Central memory CD8-positive, alpha-beta T cell (primary cell): ENCODE measurements at regions not wholly inside any gene's neighbourhood (a gene's known extent, or its start where the extent isn't known, plus 50 kb on each side); places are given as distances from the start of the nearest gene placed in this dataset.

Experiments used
- ATAC-seq: fragments of 150-1000 bp; cut with Tn5 transposase; replicated peaks from 2 replicates; pipeline ENCODE4 v1.10.0; 2022; ENCODE audit warnings: mild to moderate bottlenecking, moderate FRiP score, moderate number of reproducible peaks; ENCODE audit not compliant: poor library complexity, severe bottlenecking; ENCODE audit errors: extremely low read depth
- DNase-seq, 2 donors: peaks; one replicate each; pipeline ENCODE4 v3.0.0; 2021; ENCODE audit warnings: low spot score in 2 of 2
- H3K27ac Mint-ChIP-seq: one replicate; pipeline ENCODE4 v1.8.0; 2022; ENCODE audit warnings: low read depth, mild to moderate bottlenecking, moderate library complexity, mixed read lengths
- H3K27me3 Mint-ChIP-seq: one replicate; pipeline ENCODE4 v1.8.0; 2022; ENCODE audit warnings: mixed read lengths
- H3K36me3 Mint-ChIP-seq: one replicate; pipeline ENCODE4 v1.8.0; 2022; ENCODE audit warnings: mild to moderate bottlenecking, moderate library complexity, mixed read lengths; ENCODE audit not compliant: insufficient read depth
- H3K4me1 Mint-ChIP-seq: one replicate; pipeline ENCODE4 v1.8.0; 2022; ENCODE audit warnings: mixed read lengths
- H3K4me3 Mint-ChIP-seq: one replicate; pipeline ENCODE4 v1.8.0; 2022; ENCODE audit warnings: mild to moderate bottlenecking, moderate library complexity, mixed read lengths
- H3K9me3 Mint-ChIP-seq: one replicate; pipeline ENCODE4 v1.8.0; 2022; ENCODE audit warnings: mixed read lengths

- H3K9me3 Mint-ChIP-seq: peaks cover 29% of the 10 kb centered on the region
- ATAC-seq (no peak), DNase-seq (no peak)
- H3K4me1 Mint-ChIP-seq: no peaks in the 10 kb centered on the region
- no peak overlapping the region for H3K4me3 Mint-ChIP-seq
- H3K27me3 Mint-ChIP-seq: no peaks in the 10 kb centered on the region
- no peak overlapping the region for H3K27ac Mint-ChIP-seq
- no peaks in the 10 kb centered on the region for H3K36me3 Mint-ChIP-seq
Observed at GRCh38 chr1:238319957-238320356, 429.2 kb upstream of the ZP4 start.

GRCh38 chr1:238318294-238319110, 427.8 kb upstream of the ZP4 start:
- no peaks in the 10 kb centered on the region for H3K36me3 Mint-ChIP-seq
- no peak for ATAC-seq
- no peak for DNase-seq
- H3K27ac Mint-ChIP-seq: no peak overlapping the region
- no peaks in the 10 kb centered on the region for H3K27me3 Mint-ChIP-seq
- H3K4me1 Mint-ChIP-seq: no peaks in the 10 kb centered on the region
- no peak overlapping the region for H3K4me3 Mint-ChIP-seq
- H3K9me3 Mint-ChIP-seq: peaks cover 24% of the 10 kb centered on the region

- no peak for DNase-seq
- H3K4me3 Mint-ChIP-seq: no peak overlapping the region
- no peaks in the 10 kb centered on the region for H3K36me3 Mint-ChIP-seq
- peaks cover 19% of the 10 kb centered on the region for H3K9me3 Mint-ChIP-seq
- no peak for ATAC-seq
- H3K27me3 Mint-ChIP-seq: no peaks in the 10 kb centered on the region
- no peaks in the 10 kb centered on the region for H3K4me1 Mint-ChIP-seq
- no peak overlapping the region for H3K27ac Mint-ChIP-seq
Observed at GRCh38 chr1:238312969-238313368, 422.2 kb upstream of the ZP4 start.

GRCh38 chr1:238306411-238306810, 415.7 kb upstream of the ZP4 start:
- H3K4me1 Mint-ChIP-seq: no peaks in the 10 kb centered on the region
- peaks cover 21% of the 10 kb centered on the region for H3K9me3 Mint-ChIP-seq
- H3K36me3 Mint-ChIP-seq: no peaks in the 10 kb centered on the region

GRCh38 chr1:238302646-238303045, 411.9 kb upstream of the ZP4 start:
- no peaks in the 10 kb centered on the region for H3K27me3 Mint-ChIP-seq
- no peaks in the 10 kb centered on the region for H3K36me3 Mint-ChIP-seq
- H3K4me3 Mint-ChIP-seq: no peak overlapping the region
- H3K9me3 Mint-ChIP-seq: peaks cover 16% of the 10 kb centered on the region
- ATAC-seq (no peak), DNase-seq (no peak)
- H3K27ac Mint-ChIP-seq: no peak overlapping the region
- H3K4me1 Mint-ChIP-seq: no peaks in the 10 kb centered on the region

More at GRCh38 chr1:238306411-238306810, 415.7 kb upstream of the ZP4 start:
- Mint-ChIP-seq H3K4me3 (no peak overlapping the region), H3K27ac (no peak overlapping the region), H3K27me3 (no peaks in the 10 kb centered on the region)
- no peak for DNase-seq
- ATAC-seq: no peak

- peaks cover 1% of the 10 kb centered on the region for H3K36me3 Mint-ChIP-seq
- H3K27ac Mint-ChIP-seq: no peak overlapping the region
- H3K27me3 Mint-ChIP-seq: no peaks in the 10 kb centered on the region
- no peak overlapping the region for H3K4me3 Mint-ChIP-seq
- H3K4me1 Mint-ChIP-seq: no peaks in the 10 kb centered on the region
- no peak for DNase-seq
- peaks cover 8% of the 10 kb centered on the region for H3K9me3 Mint-ChIP-seq
- no peak for ATAC-seq
Observed at GRCh38 chr1:238296371-238296770, 405.6 kb upstream of the ZP4 start.

- peaks cover 8% of the 10 kb centered on the region for H3K9me3 Mint-ChIP-seq
- no peak overlapping the region for H3K4me3 Mint-ChIP-seq
- H3K27me3 Mint-ChIP-seq: no peaks in the 10 kb centered on the region
- H3K36me3 Mint-ChIP-seq: peaks cover 1% of the 10 kb centered on the region
- H3K27ac Mint-ChIP-seq: no peak overlapping the region
- ATAC-seq: no peak
- no peaks in the 10 kb centered on the region for H3K4me1 Mint-ChIP-seq
- no peak for DNase-seq
Observed at GRCh38 chr1:238293075-238293474, 402.4 kb upstream of the ZP4 start.

- Mint-ChIP-seq H3K4me1 (no peaks in the 10 kb centered on the region), H3K4me3 (no peak overlapping the region), H3K27ac (no peak overlapping the region), H3K9me3 (peaks cover 6% of the 10 kb centered on the region), H3K36me3 (no peaks in the 10 kb centered on the region), H3K27me3 (no peaks in the 10 kb centered on the region)
- no peak for ATAC-seq
- no peak for DNase-seq
Observed at GRCh38 chr1:238281418-238281817, 390.7 kb upstream of the ZP4 start.

- ATAC-seq (no peak), DNase-seq (no peak)
- H3K9me3 Mint-ChIP-seq: peaks cover 14% of the 10 kb centered on the region
- H3K27ac Mint-ChIP-seq: no peak overlapping the region
- no peaks in the 10 kb centered on the region for H3K4me1 Mint-ChIP-seq
- H3K36me3 Mint-ChIP-seq: no peaks in the 10 kb centered on the region
- H3K27me3 Mint-ChIP-seq: no peaks in the 10 kb centered on the region
- H3K4me3 Mint-ChIP-seq: no peak overlapping the region
Observed at GRCh38 chr1:238279694-238280380, 389.1 kb upstream of the ZP4 start.

- no peak overlapping the region for H3K4me3 Mint-ChIP-seq
- H3K4me1 Mint-ChIP-seq: no peaks in the 10 kb centered on the region
- no peak for ATAC-seq
- peaks cover 19% of the 10 kb centered on the region for H3K9me3 Mint-ChIP-seq
- DNase-seq: no peak
- no peaks in the 10 kb centered on the region for H3K36me3 Mint-ChIP-seq
- H3K27ac Mint-ChIP-seq: no peak overlapping the region
- H3K27me3 Mint-ChIP-seq: no peaks in the 10 kb centered on the region
Observed at GRCh38 chr1:238272145-238272544, 381.4 kb upstream of the ZP4 start.

GRCh38 chr1:238265866-238266265, 375.1 kb upstream of the ZP4 start:
- no peak for ATAC-seq
- Mint-ChIP-seq H3K4me3 (no peak overlapping the region), H3K27me3 (no peaks in the 10 kb centered on the region), H3K9me3 (peaks cover 10% of the 10 kb centered on the region), H3K36me3 (no peaks in the 10 kb centered on the region), H3K4me1 (no peaks in the 10 kb centered on the region), H3K27ac (no peak overlapping the region)
- DNase-seq: no peak

- Mint-ChIP-seq H3K36me3 (no peaks in the 10 kb centered on the region), H3K27ac (no peak overlapping the region), H3K4me3 (no peak overlapping the region), H3K27me3 (no peaks in the 10 kb centered on the region), H3K9me3 (peaks cover 10% of the 10 kb centered on the region), H3K4me1 (no peaks in the 10 kb centered on the region)
- no peak for DNase-seq
- ATAC-seq: no peak
Observed at GRCh38 chr1:238264951-238265350, 374.2 kb upstream of the ZP4 start.

GRCh38 chr1:238258510-238258909, 367.8 kb upstream of the ZP4 start:
- peaks cover 5% of the 10 kb centered on the region for H3K9me3 Mint-ChIP-seq
- no peak overlapping the region for H3K4me3 Mint-ChIP-seq
- DNase-seq: no peak
- no peak for ATAC-seq
- no peak overlapping the region for H3K27ac Mint-ChIP-seq
- H3K27me3 Mint-ChIP-seq: no peaks in the 10 kb centered on the region
- no peaks in the 10 kb centered on the region for H3K4me1 Mint-ChIP-seq
- H3K36me3 Mint-ChIP-seq: no peaks in the 10 kb centered on the region
